Activated CD4-positive, alpha-beta T cell treated with anti-CD3 and anti-CD28 coated beads, Interleukin-2, Interleukin-4, amounts not matched to agents 100 ng/mL and 50 ng/mL, durations not matched to agents 16 hours and 8 hours (primary cell): ENCODE measurements at regions not wholly inside any gene's neighbourhood (a gene's known extent, or its start where the extent isn't known, plus 50 kb on each side); places are given as distances from the start of the nearest gene placed in this dataset.
"Not testable (repeated sequence)": the region's sequence is repeated elsewhere in the genome, so short reads cannot be mapped to it uniquely, and the experiment has no call there.

Experiments
- DNase-seq: peaks from one replicate; pipeline ENCODE4 v3.0.0-alpha.2; 2020; ENCODE audit warnings: low spot score

DNA sequence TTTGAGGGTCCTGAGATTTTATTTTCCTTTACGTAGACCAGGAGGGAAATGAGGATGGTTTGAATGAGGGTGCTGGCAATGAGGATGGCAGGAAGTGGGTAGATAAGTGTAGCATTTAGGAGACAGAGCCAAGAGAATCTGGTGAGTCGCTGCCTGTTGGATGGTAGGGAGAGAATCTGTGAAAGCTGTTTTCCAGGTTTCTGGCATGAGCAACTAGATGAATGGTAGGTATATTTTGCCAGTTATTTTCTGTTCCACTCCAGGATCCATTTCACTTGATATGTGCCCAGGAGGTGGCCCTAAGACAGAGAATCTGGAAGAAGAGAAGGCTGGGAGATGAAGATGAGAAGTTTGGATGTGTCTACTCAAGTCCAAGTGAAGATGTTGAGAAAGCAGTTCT lies 63.3 kb upstream of the VIPR2 start:
- no peak for DNase-seq

DNA sequence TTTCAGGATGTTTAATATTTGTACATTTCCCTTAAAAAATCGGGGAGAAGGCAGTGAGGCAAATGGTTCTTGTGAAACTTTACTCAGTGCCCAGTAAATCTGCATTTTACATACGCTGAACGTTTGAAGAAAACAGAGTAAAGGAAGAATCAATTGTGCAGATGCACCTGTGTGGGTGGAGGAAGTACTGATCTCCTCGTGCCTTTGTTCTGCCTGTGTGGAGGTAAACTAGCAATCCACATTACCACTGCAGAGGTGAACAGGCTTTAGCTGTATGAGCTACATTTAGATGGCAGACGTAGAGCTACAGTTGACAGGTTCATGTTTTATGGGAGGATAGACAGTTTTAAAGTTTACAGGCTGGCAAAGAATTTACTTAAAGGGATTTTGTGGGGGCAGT lies 62.7 kb upstream of the VIPR2 start:
- DNase-seq, result no peak

GRCh38 chr7:159205833-159206232 lies 61.2 kb upstream of the VIPR2 start:
- DNase-seq, result no peak

GRCh38 chr7:159204664-159205063 lies 60.0 kb upstream of the VIPR2 start:
- DNase-seq, result no peak

GRCh38 chr7:159203253-159203652 lies 58.6 kb upstream of the VIPR2 start:
- DNase-seq, result not testable (repeated sequence)

DNA sequence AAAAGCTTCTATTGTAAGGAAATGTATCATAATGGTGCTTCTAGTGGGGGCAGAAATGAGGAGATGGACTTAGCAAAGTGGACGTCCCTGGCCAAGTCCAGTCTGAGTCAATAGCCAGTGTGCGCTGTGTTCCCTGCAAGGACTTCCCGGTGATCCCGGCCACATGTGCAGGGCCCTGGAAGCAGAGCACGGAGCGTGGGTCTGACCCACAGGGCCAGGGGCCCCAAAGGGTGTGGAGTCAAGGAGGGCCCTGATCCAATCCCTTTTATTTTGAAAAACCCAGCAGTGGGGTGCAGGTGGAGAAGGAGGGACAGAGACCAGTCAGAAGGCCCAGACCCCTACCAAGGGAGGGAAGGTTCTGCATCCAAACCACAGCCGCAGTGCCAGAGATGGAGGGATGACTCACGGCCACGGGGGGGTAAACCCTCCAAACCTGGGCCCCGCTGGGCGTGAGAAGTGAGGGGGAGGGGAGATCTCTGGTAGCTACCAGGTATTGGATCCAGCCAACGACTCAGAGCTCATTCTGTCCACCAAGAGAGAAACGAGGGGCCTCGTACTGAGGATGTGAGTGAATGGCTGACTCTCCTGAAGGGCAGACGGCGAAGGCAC lies 57.2 kb upstream of the VIPR2 start:
- no peak for DNase-seq

DNA sequence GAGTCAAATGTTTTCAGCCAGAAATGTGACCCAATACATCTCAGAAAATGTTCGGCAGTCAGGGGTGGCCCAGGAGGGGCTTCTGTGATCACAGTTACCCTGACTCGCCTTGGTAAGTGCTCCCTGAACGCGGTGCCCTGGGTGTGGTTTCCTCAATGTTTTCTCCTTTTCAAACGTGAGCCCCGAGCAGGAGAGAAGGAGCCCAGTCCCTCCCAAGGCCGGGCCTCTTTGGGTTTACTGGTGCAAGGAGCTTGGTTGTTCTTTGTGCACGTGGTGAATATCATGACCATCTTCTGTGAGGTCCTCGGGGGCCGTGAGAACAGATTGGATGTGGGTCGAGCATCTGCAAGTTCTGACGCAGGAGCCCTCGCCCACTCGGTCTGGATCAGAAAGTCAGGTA lies 55.8 kb upstream of the VIPR2 start:
- DNase-seq, result no peak

- DNase-seq, result no peak
These were observed 53.5 kb upstream of the VIPR2 start for GRCh38 chr7:159198016-159198724.

- DNase-seq, result peak; percentile 72
These were observed 52.7 kb upstream of the VIPR2 start for GRCh38 chr7:159197066-159197975.

DNA sequence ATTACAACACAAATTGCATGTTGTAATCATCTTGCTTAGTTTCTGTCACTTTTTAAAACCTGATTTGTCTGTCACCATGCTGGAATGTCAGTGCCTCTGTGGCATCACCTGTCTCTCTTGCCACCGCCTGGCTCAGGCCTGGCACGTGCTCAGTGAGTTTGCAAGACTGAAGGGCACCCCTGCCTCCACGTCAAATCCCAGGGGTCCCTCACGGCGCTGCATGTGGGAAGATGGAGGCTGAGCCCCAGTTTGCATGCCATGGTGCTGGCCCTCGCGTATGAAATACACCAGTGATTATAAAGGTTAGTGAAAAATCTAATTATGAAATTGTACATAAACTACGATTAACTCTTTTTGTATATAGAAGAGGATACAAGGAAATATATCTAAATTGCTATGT lies 51.9 kb upstream of the VIPR2 start:
- DNase-seq, result no peak

DNA sequence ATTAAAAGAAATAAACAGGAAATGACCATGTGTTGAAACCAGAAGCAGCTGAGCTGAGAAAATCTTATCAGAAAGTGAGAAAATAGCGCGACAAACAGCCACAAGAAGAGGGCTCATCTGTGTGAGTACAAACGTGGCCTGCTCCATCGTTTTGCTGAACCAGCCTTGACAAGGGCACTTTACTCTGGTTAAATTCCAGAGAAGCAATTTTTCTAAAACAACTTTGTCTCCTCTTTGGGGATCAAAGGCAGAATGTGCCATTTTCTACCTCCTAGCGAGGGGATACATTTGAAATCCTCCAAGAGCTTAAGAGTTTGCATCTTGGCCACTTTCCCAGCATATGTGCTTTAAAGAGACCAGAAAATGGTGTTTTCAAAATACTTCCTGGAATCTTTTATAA lies 51.3 kb upstream of the VIPR2 start:
- peak; percentile 39 for DNase-seq
